Nephron progenitor cell (in vitro differentiated cells): ENCODE measurements at regions not wholly inside any gene's neighbourhood (a gene's known extent, or its start where the extent isn't known, plus 50 kb on each side); places are given as distances from the start of the nearest gene placed in this dataset.

Experiments
- DNase-seq: peaks from one replicate; pipeline ENCODE4 v3.0.0; 2021
- H3K27ac Mint-ChIP-seq: 2 replicates; pipeline ENCODE4 v1.8.0; 2021; ENCODE audit warnings: mild to moderate bottlenecking, moderate library complexity, mixed read lengths
- H3K27me3 Mint-ChIP-seq: 2 replicates; pipeline ENCODE4 v1.8.0; 2021; ENCODE audit warnings: mild to moderate bottlenecking, low read depth, mixed read lengths; ENCODE audit not compliant: poor library complexity
- H3K36me3 Mint-ChIP-seq: 2 replicates; pipeline ENCODE4 v1.8.0; 2021; ENCODE audit warnings: low read depth, mixed read lengths
- H3K4me1 Mint-ChIP-seq: 2 replicates; pipeline ENCODE4 v1.8.0; 2021; ENCODE audit warnings: mixed read lengths
- H3K4me3 Mint-ChIP-seq: 2 replicates; pipeline ENCODE4 v1.8.0; 2021; ENCODE audit warnings: mild to moderate bottlenecking, moderate library complexity, mixed read lengths
- H3K9me3 Mint-ChIP-seq: 2 replicates; pipeline ENCODE4 v1.8.0; 2021; ENCODE audit warnings: mild to moderate bottlenecking, moderate library complexity, mixed read lengths
- TF ChIP-seq, protein P1 (sequence below): fragments of 200-600 bp; sonication (generic); IDR thresholded peaks from 2 replicates; pipeline ENCODE4 v1.5.0; 2021; ENCODE audit warnings: antibody characterized with exemption

DNA sequence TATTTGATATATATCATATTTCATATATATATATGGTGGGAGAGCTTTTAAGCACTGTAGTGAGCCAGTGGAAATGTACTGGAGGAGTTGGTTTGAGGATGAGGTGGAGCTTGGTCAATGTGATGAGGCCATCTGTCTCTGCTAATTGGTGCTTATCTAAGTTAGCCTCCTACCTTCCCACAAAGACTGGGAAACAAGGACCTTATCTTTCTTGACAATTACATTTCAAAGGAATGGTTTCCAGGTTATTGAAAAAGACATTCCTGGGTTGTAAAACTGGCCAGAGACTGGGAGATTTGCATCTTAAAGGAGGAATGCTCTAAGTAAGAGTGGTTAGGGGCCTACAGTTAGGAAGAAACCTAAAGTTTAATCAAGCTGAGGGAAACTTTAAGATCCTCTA is 212.8 kb upstream of the SYT1 start:
- TF ChIP-seq, protein P1, sequence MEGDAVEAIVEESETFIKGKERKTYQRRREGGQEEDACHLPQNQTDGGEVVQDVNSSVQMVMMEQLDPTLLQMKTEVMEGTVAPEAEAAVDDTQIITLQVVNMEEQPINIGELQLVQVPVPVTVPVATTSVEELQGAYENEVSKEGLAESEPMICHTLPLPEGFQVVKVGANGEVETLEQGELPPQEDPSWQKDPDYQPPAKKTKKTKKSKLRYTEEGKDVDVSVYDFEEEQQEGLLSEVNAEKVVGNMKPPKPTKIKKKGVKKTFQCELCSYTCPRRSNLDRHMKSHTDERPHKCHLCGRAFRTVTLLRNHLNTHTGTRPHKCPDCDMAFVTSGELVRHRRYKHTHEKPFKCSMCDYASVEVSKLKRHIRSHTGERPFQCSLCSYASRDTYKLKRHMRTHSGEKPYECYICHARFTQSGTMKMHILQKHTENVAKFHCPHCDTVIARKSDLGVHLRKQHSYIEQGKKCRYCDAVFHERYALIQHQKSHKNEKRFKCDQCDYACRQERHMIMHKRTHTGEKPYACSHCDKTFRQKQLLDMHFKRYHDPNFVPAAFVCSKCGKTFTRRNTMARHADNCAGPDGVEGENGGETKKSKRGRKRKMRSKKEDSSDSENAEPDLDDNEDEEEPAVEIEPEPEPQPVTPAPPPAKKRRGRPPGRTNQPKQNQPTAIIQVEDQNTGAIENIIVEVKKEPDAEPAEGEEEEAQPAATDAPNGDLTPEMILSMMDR, result no peak
- no peak for DNase-seq
- H3K4me1 Mint-ChIP-seq, result no peaks in the 10 kb centered on the region
- no peak overlapping the region for H3K4me3 Mint-ChIP-seq
- H3K27ac Mint-ChIP-seq, result no peak overlapping the region
- no peaks in the 10 kb centered on the region for H3K36me3 Mint-ChIP-seq
- H3K9me3 Mint-ChIP-seq, result peaks cover 9% of the 10 kb centered on the region
- H3K27me3 Mint-ChIP-seq, result peaks cover 3% of the 10 kb centered on the region

DNA sequence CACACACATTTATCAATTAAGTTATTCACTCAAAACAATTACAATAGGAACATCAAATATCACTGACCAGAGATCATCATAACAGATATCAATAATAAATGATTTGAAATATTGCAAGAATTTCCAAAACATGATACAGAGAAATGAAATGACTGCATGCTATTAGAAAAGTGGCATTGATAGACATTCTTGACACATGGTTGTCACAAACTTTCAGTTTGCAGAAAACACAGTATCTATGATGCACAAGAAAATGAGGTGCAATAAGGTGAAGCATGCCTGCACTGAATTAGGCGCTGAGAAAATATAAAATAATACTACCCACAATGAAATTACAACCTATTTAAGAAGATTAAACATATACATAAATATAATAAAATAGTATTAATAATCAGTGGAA is 198.0 kb upstream of the SYT1 start:
- Mint-ChIP-seq H3K36me3 (no peaks in the 10 kb centered on the region), H3K27ac (no peak overlapping the region), H3K9me3 (no peaks in the 10 kb centered on the region), H3K4me3 (no peak overlapping the region), H3K4me1 (no peaks in the 10 kb centered on the region), H3K27me3 (no peaks in the 10 kb centered on the region)
- TF ChIP-seq, protein P1, result no peak
- no peak for DNase-seq

DNA sequence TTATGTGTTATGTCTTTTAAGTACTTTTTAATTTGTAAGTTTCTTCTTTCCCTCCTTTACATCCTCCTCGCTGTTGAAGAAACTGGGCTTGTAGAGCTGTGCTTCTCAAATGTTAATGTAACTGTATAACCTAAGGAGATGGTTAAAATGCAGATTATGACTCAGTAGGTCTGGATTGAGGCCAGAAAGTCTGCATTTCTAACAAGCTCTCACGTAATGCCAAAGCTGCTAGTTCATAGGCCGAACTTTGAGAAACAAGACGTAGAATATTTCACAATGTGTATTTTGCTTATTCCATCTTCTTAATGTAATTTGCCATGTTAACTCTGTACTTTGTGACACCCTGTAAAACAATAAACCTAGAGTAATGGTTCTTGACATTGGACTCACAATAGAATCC is 193.3 kb upstream of the SYT1 start:
- Mint-ChIP-seq H3K4me1 (no peaks in the 10 kb centered on the region), H3K36me3 (no peaks in the 10 kb centered on the region), H3K27me3 (no peaks in the 10 kb centered on the region), H3K4me3 (no peak overlapping the region), H3K27ac (no peak overlapping the region), H3K9me3 (no peaks in the 10 kb centered on the region)
- DNase-seq, result no peak
- TF ChIP-seq, protein P1, result no peak

DNA sequence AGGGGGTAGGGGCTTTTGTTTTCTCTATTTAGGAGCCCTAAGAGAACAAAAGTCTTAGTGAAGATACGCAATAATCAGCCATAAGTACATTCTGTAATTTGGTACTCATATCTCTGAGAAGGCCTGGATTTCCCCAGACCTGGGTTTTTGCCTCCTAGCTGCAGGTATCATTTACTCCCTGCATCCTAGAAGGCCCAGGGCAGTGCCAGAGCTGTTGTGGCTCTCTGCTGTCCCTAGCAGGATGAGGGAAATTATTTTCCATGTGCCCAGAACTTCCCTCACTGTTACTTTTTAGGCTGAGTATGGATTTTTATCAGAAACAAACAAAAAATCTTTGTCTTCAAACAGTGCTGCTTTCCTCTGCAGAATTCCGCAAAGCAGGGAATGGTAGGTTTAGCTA is 192.5 kb upstream of the SYT1 start:
- no peak overlapping the region for H3K27ac Mint-ChIP-seq
- H3K36me3 Mint-ChIP-seq, result no peaks in the 10 kb centered on the region
- H3K4me1 Mint-ChIP-seq, result no peaks in the 10 kb centered on the region
- no peak overlapping the region for H3K4me3 Mint-ChIP-seq
- H3K9me3 Mint-ChIP-seq, result no peaks in the 10 kb centered on the region
- H3K27me3 Mint-ChIP-seq, result no peaks in the 10 kb centered on the region
- DNase-seq, result no peak
- TF ChIP-seq, protein P1, result no peak

DNA sequence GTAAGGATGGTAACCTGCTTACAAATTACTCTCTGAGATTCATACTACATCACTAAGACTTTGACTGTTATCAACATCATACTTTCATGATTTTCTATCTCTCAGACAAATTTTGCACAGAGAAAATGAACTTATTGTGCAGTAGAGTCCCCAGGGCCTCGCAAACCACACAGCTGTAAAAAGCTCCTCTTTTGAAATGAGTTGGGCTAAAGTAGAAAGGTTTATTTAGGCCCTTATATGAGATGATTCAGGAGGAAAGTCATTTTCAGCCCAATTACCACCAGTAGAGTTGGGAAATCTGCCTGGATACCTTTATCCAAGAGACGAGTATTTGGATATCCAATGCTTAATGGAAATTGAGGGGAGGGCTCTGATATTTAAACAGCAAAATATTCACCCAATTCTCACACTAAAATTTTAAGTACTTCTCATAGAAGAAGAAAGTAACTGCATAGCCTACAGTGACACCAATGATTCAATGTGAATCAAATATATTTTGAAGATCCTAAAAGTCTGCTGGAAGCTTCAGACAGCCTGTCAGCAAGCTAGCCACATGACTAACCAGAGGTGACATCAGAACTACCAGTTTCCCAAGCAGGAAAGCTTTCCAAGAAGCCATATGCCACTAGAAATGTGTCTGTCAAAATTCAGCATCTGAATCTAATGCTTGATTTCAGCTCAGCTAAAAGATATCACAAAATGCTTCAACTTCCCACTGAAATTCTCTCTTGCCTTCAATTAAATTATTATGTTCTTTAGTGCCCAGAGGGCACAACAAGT is 190.1 kb upstream of the SYT1 start:
- H3K36me3 Mint-ChIP-seq, result no peaks in the 10 kb centered on the region

More for the DNA sequence above, 190.1 kb upstream of the SYT1 start:
- no peak overlapping the region for H3K4me3 Mint-ChIP-seq
- H3K27ac Mint-ChIP-seq, result no peak overlapping the region
- H3K4me1 Mint-ChIP-seq, result no peaks in the 10 kb centered on the region
- TF ChIP-seq, protein P1, result no peak
- no peak for DNase-seq
- H3K9me3 Mint-ChIP-seq, result no peaks in the 10 kb centered on the region
- no peaks in the 10 kb centered on the region for H3K27me3 Mint-ChIP-seq
